Neural cell (in vitro differentiated cells): ENCODE measurements at regions not wholly inside any gene's neighbourhood (a gene's known extent, or its start where the extent isn't known, plus 50 kb on each side); places are given as distances from the start of the nearest gene placed in this dataset.

Source experiments
- H2AFZ ChIP-seq: fragments of 200-600, 300-800 bp; sonication (generic), shearing (Covaris generic); 2 replicates; pipeline ENCODE4 v1.6.0; 2014; ENCODE audit warnings: low read depth, mild to moderate bottlenecking, antibody characterized with exemption, low read length, moderate library complexity
- H3F3A ChIP-seq: fragments of 200-600 bp; shearing (Covaris generic); 2 replicates; pipeline ENCODE4 v1.6.1; 2016; ENCODE audit warnings: mild to moderate bottlenecking, moderate library complexity, mixed read lengths, antibody characterized with exemption, low read length; ENCODE audit not compliant: insufficient read depth, poor library complexity, severe bottlenecking
- H3K27ac ChIP-seq: fragments of 200-600, 300-800 bp; sonication (generic), shearing (Covaris generic); 2 replicates; pipeline ENCODE4 v1.5.1; 2014; ENCODE audit warnings: mild to moderate bottlenecking, low read length, moderate library complexity
- H3K27me3 ChIP-seq: fragments of 300-800, 200-600 bp; sonication (generic), shearing (Covaris generic); 2 replicates; pipeline ENCODE4 v1.6.0; 2014; ENCODE audit warnings: mild to moderate bottlenecking, low read depth, low read length, moderate library complexity; ENCODE audit not compliant: insufficient read depth
- H3K36me3 ChIP-seq: fragments of 300-800, 200-600 bp; sonication (generic), shearing (Covaris generic); 2 replicates; pipeline ENCODE4 v1.5.1; 2014; ENCODE audit warnings: mild to moderate bottlenecking, antibody characterized with exemption, low read length, moderate library complexity; ENCODE audit not compliant: insufficient read depth
- H3K4me2 ChIP-seq: fragments of 300-800, 200-600 bp; sonication (generic), shearing (Covaris generic); 2 replicates; pipeline ENCODE4 v1.6.0; 2014; ENCODE audit warnings: mild to moderate bottlenecking, low read length
- H3K4me3 ChIP-seq: fragments of 300-800, 200-600 bp; sonication (generic), shearing (Covaris generic); 2 replicates; pipeline ENCODE4 v1.5.1; 2014; ENCODE audit warnings: mild to moderate bottlenecking, low read length, moderate library complexity
- H3K79me2 ChIP-seq: fragments of 200-600 bp; shearing (Covaris generic); replicated peaks from 2 replicates; pipeline ENCODE4 v1.6.0; 2014; ENCODE audit warnings: mild to moderate bottlenecking, low read length, moderate library complexity; ENCODE audit not compliant: insufficient read depth
- H3K9ac ChIP-seq: fragments of 300-800, 200-600 bp; sonication (generic), shearing (Covaris generic); 2 replicates; pipeline ENCODE4 v1.6.1; 2016; ENCODE audit warnings: mild to moderate bottlenecking, low read length, mixed read lengths
- H3K9me2 ChIP-seq: fragments of 200-600 bp; shearing (Covaris generic); 2 replicates; pipeline ENCODE4 v1.6.1; 2016; ENCODE audit warnings: mild to moderate bottlenecking, low read length, mixed read lengths; ENCODE audit not compliant: insufficient read depth
- H3K9me3 ChIP-seq: fragments of 200-600, 300-800 bp; sonication (generic), shearing (Covaris generic); 2 replicates; pipeline ENCODE4 v1.6.1; 2016; ENCODE audit warnings: mild to moderate bottlenecking, mixed run types, low read length, moderate library complexity, mixed read lengths
- H4K20me1 ChIP-seq: fragments of 200-600 bp; shearing (Covaris generic); 2 replicates; pipeline ENCODE4 v1.6.1; 2016; ENCODE audit warnings: mild to moderate bottlenecking, mixed run types; ENCODE audit not compliant: insufficient read depth
- EP300 ChIP-seq: fragments of 450-650 bp; conservative IDR thresholded peaks from 2 replicates; pipeline ENCODE4 v1.6.1; 2014; ENCODE audit warnings: antibody characterized with exemption, mild to moderate bottlenecking, moderate library complexity; ENCODE audit not compliant: poor library complexity, severe bottlenecking
- EZH2 ChIP-seq: fragments of 200-600, 300-800 bp; shearing (Covaris generic), sonication (generic); IDR thresholded peaks from 2 replicates; pipeline ENCODE4 v1.6.1; 2014; ENCODE audit warnings: antibody characterized with exemption, low read length, borderline replicate concordance, mild to moderate bottlenecking; ENCODE audit not compliant: insufficient read depth, poor library complexity, severe bottlenecking
- MXI1 ChIP-seq: fragments of 450-650 bp; conservative IDR thresholded peaks from 2 replicates; pipeline ENCODE4 v1.6.1; 2014; ENCODE audit warnings: antibody characterized with exemption, mild to moderate bottlenecking; ENCODE audit not compliant: poor library complexity, severe bottlenecking
- POLR2AphosphoS5 ChIP-seq: IDR thresholded peaks from 2 replicates; pipeline ENCODE4 v1.6.1; 2012
- RAD21 ChIP-seq: fragments of 450-650 bp; conservative IDR thresholded peaks from 2 replicates; pipeline ENCODE4 v1.6.1; 2014; ENCODE audit warnings: antibody characterized with exemption, mild to moderate bottlenecking, moderate library complexity
- SMC3 ChIP-seq: fragments of 450-650 bp; conservative IDR thresholded peaks from 2 replicates; pipeline ENCODE4 v1.6.1; 2014; ENCODE audit warnings: antibody characterized with exemption, mild to moderate bottlenecking, moderate library complexity; ENCODE audit not compliant: poor library complexity
- TAF1 ChIP-seq: IDR thresholded peaks from 2 replicates; pipeline ENCODE4 v1.6.1; 2012; ENCODE audit warnings: low read depth
- TF ChIP-seq, protein P1 (sequence below): fragments of 450-650 bp; IDR thresholded peaks from 2 replicates; pipeline ENCODE4 v1.5.1; 2014; ENCODE audit warnings: antibody characterized with exemption, mild to moderate bottlenecking, moderate library complexity; ENCODE audit not compliant: poor library complexity, severe bottlenecking

DNA sequence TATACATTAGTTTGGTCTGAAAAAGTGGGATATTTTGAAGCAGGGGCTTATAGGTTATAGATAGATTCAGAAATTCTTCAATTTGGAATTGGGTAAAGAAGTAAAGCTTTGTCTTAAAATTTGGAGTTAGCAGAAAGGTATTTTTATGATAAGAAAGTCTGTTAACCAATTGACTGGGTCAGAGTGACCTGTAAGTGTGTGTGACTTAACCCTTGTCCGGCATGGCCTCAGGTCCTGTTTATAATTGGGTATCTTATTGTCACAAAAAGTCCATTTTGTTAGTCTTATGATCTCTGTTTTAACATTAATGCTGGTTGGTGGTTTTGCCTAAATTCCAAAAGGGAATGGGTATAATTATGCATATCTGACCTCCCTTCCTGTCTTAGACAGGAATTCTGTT, 444.2 kb upstream of the NAALADL2 start:
- no peak overlapping the region for H3K27ac ChIP-seq
- no peaks in the 10 kb centered on the region for H3K9me2 ChIP-seq
- no peak overlapping the region for H3K4me2 ChIP-seq
- H4K20me1 ChIP-seq, result no peaks in the 10 kb centered on the region
- H3F3A ChIP-seq, result no peaks in the 10 kb centered on the region
- H2AFZ ChIP-seq, result no peak overlapping the region
- no peaks in the 10 kb centered on the region for H3K27me3 ChIP-seq
- TF ChIP-seq, protein P1, sequence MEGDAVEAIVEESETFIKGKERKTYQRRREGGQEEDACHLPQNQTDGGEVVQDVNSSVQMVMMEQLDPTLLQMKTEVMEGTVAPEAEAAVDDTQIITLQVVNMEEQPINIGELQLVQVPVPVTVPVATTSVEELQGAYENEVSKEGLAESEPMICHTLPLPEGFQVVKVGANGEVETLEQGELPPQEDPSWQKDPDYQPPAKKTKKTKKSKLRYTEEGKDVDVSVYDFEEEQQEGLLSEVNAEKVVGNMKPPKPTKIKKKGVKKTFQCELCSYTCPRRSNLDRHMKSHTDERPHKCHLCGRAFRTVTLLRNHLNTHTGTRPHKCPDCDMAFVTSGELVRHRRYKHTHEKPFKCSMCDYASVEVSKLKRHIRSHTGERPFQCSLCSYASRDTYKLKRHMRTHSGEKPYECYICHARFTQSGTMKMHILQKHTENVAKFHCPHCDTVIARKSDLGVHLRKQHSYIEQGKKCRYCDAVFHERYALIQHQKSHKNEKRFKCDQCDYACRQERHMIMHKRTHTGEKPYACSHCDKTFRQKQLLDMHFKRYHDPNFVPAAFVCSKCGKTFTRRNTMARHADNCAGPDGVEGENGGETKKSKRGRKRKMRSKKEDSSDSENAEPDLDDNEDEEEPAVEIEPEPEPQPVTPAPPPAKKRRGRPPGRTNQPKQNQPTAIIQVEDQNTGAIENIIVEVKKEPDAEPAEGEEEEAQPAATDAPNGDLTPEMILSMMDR, result no peak
- TF ChIP-seq RAD21, result no peak
- H3K9me3 ChIP-seq, result no peaks in the 10 kb centered on the region
- H3K9ac ChIP-seq, result no peak overlapping the region
- H3K36me3 ChIP-seq, result no peaks in the 10 kb centered on the region
- H3K79me2 ChIP-seq, result no peaks in the 10 kb centered on the region
- H3K4me3 ChIP-seq, result no peak overlapping the region

DNA sequence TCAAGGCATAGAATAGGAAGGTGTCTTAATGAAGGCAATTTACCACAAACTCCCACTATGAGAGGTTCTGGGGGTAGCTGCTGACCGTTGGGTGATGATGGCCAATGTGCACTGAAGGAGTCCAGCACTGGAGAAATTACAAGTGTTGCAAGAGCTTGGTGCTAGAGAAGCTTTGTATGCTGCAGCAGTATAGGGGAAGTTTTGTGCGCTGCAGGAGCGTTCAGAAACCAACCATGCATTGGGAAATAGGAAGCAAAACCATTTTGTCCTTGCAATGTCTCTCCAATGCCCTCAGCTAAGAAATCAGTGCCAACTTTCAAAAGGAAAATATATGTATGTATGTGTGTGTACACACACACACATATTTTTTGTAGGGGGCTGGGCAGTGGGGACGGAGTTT, 441.6 kb upstream of the NAALADL2 start:
- H3K9me2 ChIP-seq, result no peaks in the 10 kb centered on the region
- no peak overlapping the region for H3K4me3 ChIP-seq
- TF ChIP-seq RAD21 (no peak), MXI1 (no peak), EP300 (no peak), EZH2 (no peak), POLR2AphosphoS5 (no peak)
- TF ChIP-seq, protein P1, result no peak
- H3K9ac ChIP-seq, result no peak overlapping the region
- no peaks in the 10 kb centered on the region for H4K20me1 ChIP-seq
- H3K9me3 ChIP-seq, result no peaks in the 10 kb centered on the region
- no peaks in the 10 kb centered on the region for H3K27me3 ChIP-seq
- H3K79me2 ChIP-seq, result no peaks in the 10 kb centered on the region
- H3K36me3 ChIP-seq, result no peaks in the 10 kb centered on the region
- H2AFZ ChIP-seq, result no peak overlapping the region
- no peaks in the 10 kb centered on the region for H3F3A ChIP-seq
- H3K4me2 ChIP-seq, result no peak overlapping the region
- H3K27ac ChIP-seq, result no peak overlapping the region

DNA sequence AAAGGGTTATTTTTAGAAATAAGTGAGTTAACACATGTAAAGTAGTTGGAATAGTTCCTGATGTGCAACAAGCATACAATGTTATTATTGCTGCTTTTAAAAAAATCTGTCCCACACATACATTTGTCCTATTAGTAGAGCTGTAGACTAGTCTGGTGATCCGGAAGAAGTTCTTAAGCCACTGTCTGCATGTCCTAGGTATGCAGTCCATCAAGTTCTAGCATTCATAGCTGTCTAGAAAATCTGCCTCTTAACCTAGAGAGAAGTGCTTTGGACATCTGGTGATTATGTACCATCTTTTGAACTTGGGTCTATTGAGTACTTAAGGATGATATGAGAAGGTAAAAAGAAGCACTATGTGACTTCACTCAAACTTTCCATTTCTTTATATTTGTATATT, 439.9 kb upstream of the NAALADL2 start:
- H3K36me3 ChIP-seq, result no peaks in the 10 kb centered on the region

More for the DNA sequence above, 439.9 kb upstream of the NAALADL2 start:
- H3K9ac ChIP-seq, result no peak overlapping the region
- no peaks in the 10 kb centered on the region for H3K9me3 ChIP-seq
- H3K79me2 ChIP-seq, result no peaks in the 10 kb centered on the region
- no peak overlapping the region for H2AFZ ChIP-seq
- H3K27me3 ChIP-seq, result no peaks in the 10 kb centered on the region
- no peaks in the 10 kb centered on the region for H3F3A ChIP-seq
- no peak overlapping the region for H3K4me2 ChIP-seq
- no peaks in the 10 kb centered on the region for H3K9me2 ChIP-seq
- H3K27ac ChIP-seq, result no peak overlapping the region
- no peak for TF ChIP-seq SMC3
- no peak for TF ChIP-seq MXI1
- TF ChIP-seq, protein P1, result no peak
- TF ChIP-seq TAF1, result no peak
- no peak for TF ChIP-seq EP300
- H3K4me3 ChIP-seq, result no peak overlapping the region
- H4K20me1 ChIP-seq, result no peaks in the 10 kb centered on the region
